NCI-H2107 treated with DMSO at 0.1 percent for 48 hours (cell line): ENCODE measurements at regions not wholly inside any gene's neighbourhood (a gene's known extent, or its start where the extent isn't known, plus 50 kb on each side); places are given as distances from the start of the nearest gene placed in this dataset.
"Not testable (repeated sequence)": the region's sequence is repeated elsewhere in the genome, so short reads cannot be mapped to it uniquely, and the experiment has no call there.

ENCODE experiments used
- DNase-seq: peaks from one replicate; lab custom pipeline; 2025; ENCODE audit not compliant: unreplicated experiment; lab: John Stamatoyannopoulos, UW

DNA sequence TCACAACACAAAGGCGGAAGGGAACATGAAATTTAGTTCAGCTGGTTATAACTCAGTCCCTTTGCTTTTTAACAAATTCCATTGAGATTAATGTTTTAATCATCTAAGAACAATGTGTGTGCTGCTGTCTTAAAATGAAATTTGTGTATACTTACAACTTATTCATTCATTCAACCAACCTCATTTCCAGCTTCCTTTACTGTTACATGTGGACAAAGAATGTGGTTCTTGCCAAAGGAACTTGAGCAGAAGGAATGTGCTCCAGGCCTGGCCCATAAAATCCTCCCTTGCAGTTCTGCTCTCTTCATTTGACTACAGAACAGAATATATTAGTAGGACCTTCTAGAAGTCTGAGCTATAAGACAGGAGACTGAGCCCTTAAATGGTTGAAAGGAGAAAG is 176.8 kb upstream of the GLRA2 start:
- DNase-seq, result no peak

DNA sequence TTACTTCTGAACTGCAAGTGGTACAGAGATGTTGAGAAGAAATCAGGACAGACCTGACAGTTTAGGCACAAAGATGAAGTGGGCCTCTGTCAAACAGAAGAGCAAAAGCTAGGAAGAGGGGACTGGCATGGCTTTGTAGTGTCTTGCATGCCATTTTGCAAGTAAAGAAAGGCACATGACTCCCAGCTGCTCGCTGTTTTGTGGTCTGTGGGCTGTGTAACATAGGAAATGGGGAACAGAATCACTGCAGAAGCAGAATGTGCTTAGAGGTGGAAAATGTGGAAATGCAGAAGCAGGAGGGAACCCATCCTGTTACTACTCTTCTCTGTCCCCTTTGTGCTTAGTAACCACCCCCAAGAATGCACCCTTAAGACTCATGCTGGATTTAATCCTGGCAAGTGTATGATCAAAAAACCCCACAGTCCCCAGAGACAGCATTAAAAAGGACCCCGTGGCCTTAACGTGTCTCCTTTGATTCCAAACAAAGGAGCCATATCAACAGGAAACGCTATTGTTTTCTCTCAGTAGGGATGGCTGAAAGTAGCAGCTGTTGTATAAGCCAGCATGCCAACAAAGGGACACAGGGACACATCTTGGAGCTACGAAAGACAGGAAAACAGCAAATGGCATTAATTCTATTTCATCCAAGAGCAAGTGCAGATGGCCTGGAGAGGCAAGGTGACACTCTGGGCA is 177.6 kb upstream of the GLRA2 start:
- peak; percentile 44 for DNase-seq

DNA sequence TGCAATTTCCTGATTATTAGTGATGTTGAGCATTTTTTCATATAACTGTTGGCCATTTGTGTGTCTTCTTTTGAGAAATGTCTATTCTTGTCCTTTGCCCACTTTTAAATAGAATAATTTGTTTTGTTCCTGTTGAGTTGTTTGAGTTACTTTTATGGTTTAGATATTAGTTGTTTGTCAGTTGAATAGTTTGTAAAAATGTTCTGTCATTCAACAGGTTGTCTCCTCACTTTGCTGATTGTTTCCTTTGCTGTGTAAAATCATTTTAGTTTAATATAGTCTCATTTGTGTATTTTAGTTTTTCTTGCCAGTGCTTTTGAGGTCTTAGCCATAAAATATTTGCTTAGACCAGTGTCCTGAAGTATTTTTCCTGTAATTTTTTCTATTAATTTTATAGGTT is 181.8 kb upstream of the GLRA2 start:
- DNase-seq, result no peak

DNA sequence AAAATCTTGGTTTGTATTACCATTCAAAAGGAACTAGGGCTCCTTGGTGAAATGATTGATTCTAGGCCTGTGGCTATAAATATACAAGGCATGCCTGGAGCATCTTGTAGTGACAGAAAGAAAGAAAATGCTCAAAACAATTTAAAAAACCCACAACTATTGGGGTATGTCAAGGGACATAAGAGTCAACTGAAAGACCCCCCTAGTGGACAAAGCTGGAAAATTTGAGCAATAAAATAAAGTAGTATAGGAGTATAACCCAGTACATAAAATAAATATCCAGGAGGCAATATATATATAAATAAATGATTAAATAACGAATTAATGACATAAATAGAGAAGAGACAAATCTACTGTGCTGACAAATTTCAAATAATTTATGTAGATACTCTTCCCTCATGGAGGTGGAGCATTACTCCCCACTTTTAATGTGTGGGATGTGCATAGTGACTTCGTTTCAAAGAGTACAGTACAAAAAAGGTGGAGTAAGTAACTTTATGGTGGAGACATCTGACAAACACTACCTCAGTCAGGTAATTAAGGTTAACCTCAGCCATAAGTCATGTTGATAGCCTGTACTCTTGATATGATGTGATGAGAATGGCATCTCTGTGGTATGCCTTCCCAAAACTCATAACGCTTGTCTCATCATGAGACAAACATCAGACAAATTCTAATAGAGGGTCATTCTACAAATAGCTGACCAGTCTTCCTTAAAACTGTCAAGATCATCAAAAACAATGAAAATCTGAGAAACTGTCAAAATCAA is 185.0 kb upstream of the GLRA2 start:
- DNase-seq, result no peak

DNA sequence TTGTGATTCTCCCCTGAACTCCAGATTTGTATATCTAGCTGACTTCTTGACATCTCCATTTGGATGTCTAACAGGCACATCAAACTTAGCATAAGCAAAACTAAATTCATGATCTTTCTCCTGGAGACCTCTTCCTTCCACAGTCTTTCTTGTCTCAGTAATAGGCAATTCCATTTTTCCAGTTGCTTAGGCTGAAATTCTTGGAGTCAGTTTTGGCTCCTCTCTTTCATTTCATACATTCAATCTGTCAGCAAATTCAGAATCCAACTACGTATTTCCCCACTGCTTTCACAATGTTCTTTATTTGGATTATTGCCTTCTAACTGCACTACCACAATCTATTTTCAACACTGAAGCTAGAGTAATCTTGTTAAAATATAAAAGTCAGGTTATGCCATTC is 219.9 kb upstream of the GLRA2 start:
- DNase-seq, result no peak

DNA sequence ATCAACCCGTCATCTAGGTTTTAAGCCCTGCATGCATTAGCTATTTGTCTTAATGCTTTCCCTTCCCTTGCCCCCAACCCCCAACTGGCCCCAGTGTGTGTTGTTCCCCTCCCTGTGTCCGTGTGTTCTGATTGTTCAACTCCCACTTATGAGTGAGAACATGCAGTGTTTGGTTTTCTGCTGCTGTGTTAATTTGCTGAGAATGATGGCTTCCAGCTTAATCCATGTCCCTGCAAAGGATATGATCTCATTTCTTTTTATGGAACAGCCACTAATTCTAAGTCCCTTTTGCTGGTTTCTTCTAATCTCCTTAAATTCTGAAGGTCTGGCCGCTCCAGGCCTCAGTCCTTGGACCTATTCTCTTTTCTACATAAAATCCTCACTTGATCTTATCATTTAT is 220.4 kb upstream of the GLRA2 start:
- DNase-seq, result not testable (repeated sequence)

DNA sequence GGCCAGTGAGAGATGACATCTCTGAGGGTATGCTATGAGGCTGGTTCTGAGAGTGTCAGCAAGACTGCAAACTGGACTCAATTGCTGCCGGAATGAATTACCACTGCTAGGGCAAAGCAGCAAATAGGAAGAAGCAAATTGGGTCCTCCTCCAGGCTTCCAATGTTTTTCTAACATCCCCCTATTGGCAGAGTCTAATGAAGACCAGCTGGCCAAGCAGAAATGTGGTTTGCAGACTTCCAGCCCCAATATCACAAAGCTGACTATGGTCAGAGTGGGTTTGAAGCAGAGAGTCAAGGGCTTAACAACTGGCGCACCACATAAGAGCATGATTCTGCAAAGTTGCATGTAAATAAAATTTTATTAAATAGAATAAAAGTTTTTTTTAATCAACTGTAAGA is 225.4 kb upstream of the GLRA2 start:
- no peak for DNase-seq

DNA sequence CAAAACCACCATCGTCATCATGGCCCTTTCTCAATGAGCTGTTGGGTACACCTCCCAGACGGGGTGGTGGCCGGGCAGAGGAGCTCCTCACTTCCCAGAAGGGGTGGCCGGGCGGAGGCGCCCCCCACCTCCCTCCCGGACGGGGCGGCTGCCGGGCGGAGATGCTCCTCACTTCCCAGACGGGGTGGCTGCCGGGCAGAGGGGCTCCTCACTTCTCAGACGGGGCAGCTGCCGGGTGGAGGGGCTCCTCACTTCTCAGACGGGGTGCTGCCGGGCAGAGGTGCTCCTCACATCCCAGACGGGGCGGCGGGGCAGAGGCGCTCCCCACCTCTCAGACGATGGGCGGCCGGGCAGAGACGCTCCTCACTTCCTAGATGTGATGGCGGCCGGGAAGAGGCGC is 226.8 kb upstream of the GLRA2 start:
- not testable (repeated sequence) for DNase-seq

DNA sequence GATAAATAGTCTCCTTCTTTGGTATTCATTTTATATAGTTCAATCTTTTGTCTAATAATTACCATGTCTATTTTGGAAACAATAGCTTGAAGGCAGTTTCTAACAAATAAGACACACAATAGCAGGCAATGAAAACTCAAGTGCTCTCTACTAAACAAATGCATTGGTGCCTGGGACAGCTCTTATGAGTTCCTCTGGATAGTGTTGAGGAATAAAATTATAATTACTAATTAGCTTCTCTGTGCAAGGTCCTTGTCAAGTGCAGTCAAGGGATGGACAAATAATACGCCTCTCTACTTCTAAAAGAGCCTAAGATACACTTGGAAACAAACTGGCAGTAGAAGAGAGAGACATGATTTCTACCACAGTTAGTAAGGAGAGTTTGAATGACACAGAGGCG is 229.0 kb upstream of the GLRA2 start:
- no peak for DNase-seq

DNA sequence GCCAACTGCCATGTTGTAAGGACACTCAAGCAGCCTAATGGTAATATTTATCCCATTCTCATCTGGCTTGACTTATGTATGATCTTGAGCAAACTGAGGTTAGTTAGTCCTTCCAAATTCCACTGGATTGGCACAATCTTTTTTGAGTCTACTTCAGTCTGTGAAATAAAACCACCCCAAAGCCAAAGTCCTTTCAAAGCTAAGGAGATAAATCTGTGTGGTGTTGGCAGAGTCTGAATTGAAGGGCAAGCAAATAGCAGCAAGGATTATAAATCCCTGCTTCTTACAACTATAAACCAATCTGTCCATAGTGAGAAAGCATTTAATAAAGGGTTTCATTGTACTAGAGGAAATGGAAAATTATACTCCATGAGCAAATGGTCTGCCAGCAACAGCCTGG is 233.9 kb upstream of the GLRA2 start:
- no peak for DNase-seq

DNA sequence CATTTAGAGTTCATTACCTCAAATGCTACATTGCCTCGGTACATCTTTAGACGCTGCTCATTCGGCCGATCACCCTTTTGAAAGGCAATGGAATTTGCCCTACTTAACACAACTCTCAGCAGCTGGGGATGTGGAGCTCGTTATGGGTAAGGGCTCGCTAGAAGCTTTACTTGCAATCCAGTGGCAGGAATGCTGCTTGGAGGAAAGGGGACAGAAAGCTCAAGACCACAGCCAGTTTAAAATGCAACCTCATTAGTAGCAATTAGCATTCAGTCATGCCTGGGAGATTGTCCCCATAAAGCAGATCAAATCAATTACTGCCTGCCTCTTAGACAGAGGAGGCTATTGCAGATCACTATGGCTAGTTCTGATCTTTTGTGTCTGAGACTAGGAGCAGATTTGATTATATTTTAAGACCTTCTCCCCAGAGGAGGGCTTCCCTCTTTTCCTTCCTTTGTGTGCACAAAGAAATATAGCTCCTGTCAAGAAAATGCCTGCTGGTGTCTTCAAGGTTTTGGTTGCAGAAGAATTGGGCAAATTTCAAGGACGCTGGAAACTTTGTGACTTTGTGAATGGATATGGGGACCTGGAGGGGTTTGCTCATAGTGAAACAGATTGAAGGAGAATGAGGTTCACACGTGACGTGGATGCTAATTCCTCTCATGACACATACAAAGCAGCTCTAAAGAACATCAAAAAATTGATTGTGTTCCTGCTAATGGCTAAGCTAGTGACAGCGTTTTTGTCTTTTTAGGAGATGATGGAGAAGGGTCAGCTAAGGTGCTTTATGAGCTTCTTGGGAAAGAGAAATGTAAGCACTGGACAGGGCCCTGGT is 237.5 kb upstream of the GLRA2 start:
- no peak for DNase-seq

DNA sequence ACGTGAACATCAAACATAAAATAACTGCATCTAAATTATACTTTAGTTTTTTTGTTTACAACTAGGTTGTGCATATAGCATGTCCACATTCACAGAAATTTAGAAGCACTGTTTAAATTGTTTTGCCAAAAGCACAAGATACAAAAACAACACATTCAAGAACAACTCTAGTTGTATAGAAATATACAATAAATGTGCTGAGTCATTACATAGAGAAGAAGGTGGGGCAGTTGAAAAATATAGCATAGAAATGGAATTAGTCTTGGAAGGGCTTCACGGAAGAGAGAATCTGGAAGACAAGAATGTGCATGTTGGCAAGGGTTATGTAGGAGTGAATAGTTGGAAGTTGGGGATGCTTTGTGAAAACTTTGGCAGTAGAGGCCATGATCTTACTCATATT is 239.0 kb upstream of the GLRA2 start:
- no peak for DNase-seq

DNA sequence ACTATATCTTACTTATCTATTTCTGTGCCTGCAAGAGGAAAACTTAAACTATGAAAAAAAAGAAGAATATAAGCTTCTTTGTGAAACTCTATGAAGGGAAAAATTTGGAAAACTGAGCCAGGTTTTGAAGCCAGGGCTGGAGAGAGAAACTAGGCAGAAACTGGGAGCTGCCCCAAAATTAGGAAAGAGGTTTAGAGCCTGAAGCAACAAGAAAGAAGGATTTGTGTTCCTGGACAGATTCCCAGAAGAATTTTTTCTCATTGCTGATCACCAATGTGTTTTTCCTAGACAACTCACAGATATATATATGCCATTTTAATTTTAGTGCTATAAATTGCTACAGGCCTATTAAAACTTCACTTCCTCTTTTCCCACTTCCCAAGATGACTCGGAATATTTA is 245.0 kb upstream of the GEMIN8 start:
- no peak for DNase-seq

DNA sequence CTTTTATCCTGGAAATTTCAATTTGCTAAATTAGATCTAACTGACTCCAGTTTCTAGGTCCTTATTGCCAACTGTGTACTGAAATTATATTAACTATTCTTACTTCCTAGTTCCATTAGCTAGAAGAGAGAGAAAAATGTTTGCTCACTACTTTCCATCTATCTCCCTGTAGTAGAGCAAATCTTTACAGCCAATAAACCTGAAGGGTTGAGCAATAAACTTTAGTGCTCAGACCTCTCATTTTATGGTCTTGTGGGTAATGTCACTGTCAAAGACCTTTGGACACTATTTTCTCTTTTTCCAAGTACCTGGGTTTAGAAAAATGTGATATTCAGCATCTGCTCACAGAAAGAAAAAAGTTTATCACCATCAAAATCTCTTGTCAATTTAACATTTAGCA is 237.5 kb upstream of the GEMIN8 start:
- no peak for DNase-seq

DNA sequence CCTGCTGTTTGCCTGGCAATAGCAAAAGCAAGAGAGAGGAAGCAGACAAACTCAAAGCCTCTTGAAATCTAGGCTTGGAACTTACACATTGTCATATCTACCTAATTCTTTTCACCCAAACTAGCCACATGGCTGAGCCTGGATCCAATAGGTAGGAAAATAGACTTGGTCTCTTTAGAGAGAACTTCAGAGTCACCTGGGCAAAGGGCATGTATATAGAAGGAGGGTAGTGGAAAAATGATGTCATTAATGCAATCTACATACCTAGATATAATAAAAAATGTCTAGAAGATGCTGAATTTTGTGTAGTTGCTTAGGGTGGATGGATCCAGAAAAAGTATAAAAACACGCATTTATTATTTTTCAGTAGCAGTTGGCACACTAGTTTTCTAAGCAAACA is 237.0 kb upstream of the GEMIN8 start:
- no peak for DNase-seq

DNA sequence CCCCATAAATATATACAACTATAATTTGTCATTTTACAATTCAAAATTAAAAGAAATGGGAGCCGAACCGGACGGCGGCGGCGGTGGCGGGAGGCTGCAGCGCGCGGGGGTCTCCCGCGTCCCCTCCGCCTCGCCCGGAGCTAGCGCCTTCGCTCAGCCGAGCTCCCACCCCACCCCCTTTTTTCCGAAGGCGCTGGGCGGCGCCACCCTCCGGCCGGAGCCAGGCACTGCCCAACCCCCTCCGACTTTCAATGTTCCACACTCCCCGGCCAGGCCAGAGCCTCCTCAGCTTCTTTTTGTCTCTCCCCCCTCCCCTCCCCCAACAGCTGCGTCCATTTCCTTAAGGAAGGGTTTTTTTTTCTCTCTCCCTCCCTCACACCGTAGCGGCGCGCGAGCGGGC is 214.1 kb upstream of the GEMIN8 start:
- DNase-seq, result no peak

DNA sequence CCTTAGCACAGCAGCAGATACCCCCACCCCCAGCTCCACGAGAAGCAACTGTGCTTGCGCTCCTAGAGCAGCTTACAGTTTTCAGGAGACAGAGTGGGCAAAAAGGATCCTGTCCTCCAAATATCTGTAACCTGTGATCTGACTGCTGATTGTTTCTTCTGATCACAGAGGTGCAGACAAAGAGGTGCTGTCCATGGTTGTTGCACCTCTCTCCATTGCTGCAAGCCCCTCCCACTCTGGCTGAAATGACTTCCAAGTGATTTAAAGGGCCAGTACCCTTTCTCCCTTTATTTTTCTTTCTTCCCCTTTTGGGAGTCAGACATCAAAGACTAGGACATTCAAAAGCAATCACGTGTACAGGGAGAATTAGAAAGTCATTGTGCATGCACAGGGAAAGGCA is 205.3 kb upstream of the GEMIN8 start:
- no peak for DNase-seq

DNA sequence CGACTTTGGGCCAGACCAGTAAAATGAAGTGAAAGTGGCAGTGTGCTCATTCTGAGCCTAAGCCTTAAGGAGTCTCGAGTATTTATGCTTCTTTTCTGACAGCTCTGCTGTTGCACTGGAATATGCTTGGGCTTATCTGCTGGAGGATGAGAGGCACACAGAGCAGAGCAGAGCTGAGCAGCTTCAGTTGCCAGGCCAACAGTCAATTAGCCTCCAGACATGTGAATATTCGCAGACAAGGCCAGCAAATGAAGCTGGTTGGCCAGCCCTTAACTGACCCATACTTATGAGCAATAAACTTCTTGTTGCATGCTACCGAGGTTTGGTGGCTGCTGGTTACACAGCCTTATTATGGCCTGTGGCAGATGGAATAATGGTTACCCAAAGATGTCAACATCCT is 203.0 kb upstream of the GEMIN8 start:
- DNase-seq, result no peak

DNA sequence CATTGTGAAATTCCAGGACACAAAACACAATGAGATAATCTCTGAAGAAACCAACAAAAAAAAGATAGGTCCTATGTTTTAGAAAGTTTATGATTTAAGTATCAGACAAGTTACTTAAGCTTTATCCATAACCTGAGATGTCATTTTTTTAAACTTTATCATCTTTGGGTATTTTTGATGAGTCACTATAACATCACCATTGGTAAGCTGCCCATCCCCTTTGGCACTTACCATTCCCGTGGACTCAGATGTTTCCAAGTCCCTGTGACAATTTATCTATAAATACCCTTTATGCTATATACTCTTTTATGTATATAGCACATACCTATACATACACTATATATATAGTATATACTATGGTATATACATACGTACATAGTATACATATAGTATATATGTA is 198.9 kb upstream of the GEMIN8 start:
- no peak for DNase-seq

DNA sequence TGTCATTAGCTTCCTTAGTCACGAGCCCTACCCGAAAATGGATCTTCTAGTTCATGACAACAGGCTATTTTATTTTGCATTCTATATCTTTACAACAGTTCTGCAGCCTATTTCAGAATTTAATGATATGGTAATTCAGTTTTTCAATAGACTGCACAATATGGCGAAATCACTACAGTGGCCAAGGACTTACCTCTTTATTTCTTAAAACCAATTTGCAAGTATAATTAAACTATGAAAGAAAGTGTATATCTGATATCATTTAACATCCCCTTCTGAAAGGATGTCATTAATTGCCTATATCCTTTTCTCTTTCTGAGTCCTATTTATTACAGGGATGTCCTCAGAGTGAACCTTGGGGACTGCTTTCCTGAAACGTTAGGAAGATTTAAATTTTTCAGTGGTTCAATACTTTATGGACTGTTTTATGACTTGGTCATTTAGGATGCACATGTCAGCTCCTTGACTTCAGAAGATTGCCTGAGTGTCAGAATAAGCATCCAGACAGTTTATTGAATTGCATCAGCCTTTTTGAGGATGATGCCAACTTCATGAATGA is 190.8 kb upstream of the GEMIN8 start:
- DNase-seq, result no peak

DNA sequence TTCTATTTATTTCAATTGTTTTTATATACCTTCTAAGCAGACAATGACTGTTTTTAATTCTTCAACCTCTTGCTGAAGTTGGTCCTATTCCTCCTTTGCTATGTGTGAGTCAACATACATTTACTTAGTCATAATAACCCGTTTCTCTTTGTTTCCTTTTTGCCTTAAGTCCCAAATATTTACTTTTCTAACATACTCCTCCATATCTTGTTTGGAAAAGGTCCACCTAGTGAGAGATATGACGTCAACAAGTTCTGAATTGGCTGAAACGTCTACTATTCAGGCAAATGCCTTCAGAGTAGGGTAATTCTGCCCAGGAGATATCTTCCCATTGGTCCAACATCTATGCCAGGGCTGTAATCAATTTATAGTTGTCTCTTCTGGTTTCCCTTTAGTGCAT is 179.3 kb upstream of the GEMIN8 start:
- no peak for DNase-seq

DNA sequence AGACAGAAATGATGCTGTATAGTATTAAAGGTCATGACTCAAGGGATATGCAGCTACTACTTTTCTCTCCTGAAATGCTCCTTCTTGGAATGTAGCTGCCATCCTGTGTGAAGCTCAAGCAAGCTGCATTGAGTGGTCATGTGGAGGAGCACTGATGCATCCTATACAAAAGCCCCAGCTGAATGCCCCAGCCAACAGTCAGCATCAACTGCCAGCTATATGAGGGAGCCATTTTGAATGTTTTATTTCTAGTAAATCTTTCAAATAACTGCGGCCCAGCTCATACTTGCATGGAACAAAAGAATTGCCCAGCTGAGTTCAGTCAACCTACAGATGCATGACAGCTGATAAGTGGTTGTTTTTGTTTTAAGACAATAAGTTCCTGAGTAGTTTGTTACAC is 165.0 kb upstream of the GEMIN8 start:
- no peak for DNase-seq
